A673 (cell line): ENCODE measurements at regions not wholly inside any gene's neighbourhood (a gene's known extent, or its start where the extent isn't known, plus 50 kb on each side); places are given as distances from the start of the nearest gene placed in this dataset.

Experiments used
- EZH2 ChIP-seq: fragments of 200-600 bp; sonication (generic); IDR thresholded peaks from 2 replicates; pipeline ENCODE4 v1.6.1; 2017; ENCODE audit warnings: borderline replicate concordance, low read depth, mild to moderate bottlenecking, mixed read lengths, antibody characterized with exemption, low read length; ENCODE audit not compliant: poor library complexity, severe bottlenecking
- TF ChIP-seq, protein P1 (sequence below): fragments of 300-800, 200-600 bp; sonication (generic); conservative IDR thresholded peaks from 2 replicates; pipeline ENCODE4 v1.5.1; 2017; ENCODE audit warnings: low read depth, mild to moderate bottlenecking, antibody characterized with exemption, low read length, moderate library complexity, mixed read lengths

DNA sequence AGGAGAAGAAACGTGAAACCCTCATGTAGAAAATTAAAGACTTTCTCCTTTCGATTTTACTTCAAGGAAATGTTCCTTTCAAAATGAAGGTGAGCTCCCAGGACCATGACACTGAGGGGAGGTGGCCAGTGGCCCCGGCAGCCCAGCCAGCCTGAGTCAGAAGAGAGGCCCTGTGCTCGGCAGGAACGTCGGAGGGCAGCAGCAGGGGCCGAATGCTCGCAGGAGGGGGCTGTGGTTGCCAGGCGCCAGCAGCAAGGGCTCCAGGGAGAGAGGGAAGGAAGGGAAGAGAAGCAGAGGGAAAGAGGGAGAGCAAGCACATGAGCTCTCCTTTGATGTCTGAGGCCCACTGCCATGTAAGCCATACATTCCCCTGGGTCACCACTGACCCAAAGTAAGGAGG, 73.3 kb upstream of the ACKR3 start:
- TF ChIP-seq, protein P1, sequence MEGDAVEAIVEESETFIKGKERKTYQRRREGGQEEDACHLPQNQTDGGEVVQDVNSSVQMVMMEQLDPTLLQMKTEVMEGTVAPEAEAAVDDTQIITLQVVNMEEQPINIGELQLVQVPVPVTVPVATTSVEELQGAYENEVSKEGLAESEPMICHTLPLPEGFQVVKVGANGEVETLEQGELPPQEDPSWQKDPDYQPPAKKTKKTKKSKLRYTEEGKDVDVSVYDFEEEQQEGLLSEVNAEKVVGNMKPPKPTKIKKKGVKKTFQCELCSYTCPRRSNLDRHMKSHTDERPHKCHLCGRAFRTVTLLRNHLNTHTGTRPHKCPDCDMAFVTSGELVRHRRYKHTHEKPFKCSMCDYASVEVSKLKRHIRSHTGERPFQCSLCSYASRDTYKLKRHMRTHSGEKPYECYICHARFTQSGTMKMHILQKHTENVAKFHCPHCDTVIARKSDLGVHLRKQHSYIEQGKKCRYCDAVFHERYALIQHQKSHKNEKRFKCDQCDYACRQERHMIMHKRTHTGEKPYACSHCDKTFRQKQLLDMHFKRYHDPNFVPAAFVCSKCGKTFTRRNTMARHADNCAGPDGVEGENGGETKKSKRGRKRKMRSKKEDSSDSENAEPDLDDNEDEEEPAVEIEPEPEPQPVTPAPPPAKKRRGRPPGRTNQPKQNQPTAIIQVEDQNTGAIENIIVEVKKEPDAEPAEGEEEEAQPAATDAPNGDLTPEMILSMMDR, result no peak
- no peak for TF ChIP-seq EZH2
